HuH-7 (cell line): ENCODE measurements at regions not wholly inside any gene's neighbourhood (a gene's known extent, or its start where the extent isn't known, plus 50 kb on each side); places are given as distances from the start of the nearest gene placed in this dataset.
"Not testable (repeated sequence)": the region's sequence is repeated elsewhere in the genome, so short reads cannot be mapped to it uniquely, and the experiment has no call there.

ENCODE experiments used
- DNase-seq: peaks from one replicate; pipeline ENCODE4 v3.0.0; 2011; ENCODE audit warnings: low spot score

GRCh38 chr19:5290336-5291262 lies 50.0 kb downstream of the PTPRS start:
- no peak for DNase-seq

- no peak for DNase-seq
Measured at GRCh38 chr19:5289060-5289990, 51.3 kb downstream of the PTPRS start.

DNA sequence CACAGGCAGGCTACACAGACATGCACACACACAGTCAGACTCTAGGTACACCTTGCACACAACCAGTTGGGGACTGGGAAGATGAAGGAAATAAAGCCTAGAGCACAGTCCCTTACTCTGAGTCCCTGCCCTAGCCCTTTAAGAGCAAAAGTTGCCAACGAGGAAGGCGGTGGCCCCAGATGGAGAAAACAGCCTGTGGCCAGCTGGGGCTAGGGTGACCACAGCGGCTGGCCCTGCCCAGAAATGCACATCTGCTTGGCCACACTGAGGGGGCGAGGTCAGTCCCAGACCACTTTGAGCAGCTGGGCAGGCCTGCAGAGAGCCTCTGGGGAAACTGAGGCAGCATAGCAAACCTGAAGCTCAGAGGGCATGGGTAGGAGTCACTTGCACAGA lies 52.3 kb downstream of the PTPRS start:
- DNase-seq, result no peak

- no peak for DNase-seq
Measured at GRCh38 chr19:5287066-5287465, 53.5 kb downstream of the PTPRS start.

DNA sequence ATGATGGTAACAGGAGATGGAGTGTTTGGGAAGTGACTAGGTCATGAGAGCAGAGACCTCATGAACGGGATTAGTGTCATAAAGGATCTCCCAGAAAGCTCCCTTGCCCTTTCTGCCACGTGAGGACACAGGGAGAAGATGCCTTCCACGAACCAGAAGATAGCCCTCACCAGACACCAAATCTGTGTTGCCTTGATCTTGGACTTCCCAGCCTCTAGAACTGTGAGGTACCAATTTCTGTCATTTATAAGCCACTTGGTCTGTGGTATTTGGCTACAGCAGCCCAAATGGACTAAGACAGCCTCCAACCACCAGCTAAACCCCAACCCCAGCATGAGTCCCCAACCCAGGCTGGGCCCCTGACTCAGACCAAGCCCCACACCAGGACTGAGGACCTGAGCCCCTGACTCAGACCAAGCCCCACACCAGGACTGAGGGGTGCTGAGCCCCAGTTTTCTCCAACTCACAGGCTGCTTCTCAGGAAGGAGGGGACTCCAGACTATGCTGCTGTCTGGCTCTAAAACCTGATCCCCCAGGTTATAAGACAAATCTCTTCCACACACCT lies 54.1 kb downstream of the PTPRS start:
- DNase-seq, result no peak

GRCh38 chr19:5285955-5286354 lies 54.7 kb downstream of the PTPRS start:
- DNase-seq, result no peak

GRCh38 chr19:5285311-5285710 lies 55.3 kb downstream of the PTPRS start:
- no peak for DNase-seq

DNA sequence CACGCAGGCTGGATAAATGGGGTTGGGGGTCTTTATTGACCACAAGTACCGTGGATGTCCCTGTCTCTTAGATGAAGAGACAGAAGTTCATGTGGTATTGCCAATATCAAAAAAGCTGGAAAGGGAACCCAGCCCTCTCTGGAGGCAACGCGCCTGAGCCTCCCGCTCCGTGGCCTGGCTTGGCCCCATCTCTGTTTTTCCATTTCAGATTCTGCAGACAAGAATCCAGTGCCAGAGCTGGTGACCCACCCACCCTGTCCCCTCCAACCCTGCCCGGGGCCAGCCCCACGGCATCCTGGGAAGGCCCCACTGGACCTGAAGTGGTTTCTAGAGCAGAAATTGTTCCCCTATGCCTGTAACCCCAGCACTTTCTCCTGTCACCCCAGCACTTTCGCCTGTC lies 57.7 kb downstream of the PTPRS start:
- DNase-seq, result no peak

DNA sequence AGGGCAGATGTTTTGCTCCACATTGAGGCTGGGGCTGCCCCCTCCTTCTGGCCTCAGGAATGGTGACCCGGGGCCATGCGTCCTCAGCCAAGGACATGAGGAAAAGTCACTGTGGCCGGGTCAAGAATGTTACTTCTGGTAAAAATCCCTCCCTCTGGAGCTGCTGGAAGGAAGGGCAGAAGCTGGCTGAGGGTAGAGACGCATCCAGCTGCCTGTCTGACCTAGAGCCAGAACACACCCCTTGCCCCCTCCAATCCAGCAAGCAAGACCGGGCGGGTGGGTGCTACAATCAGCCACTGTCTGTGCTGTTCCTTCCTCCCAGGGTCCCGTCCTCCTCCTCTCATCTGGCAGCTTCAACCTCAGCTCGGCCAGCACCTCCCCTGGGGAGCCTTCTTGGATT lies 59.0 kb downstream of the PTPRS start:
- no peak for DNase-seq

- not testable (repeated sequence) for DNase-seq
Measured at GRCh38 chr19:5275668-5276067, 64.9 kb downstream of the PTPRS start.

GRCh38 chr19:5273782-5274181 lies 66.8 kb downstream of the PTPRS start:
- no peak for DNase-seq

GRCh38 chr19:5271145-5271544 lies 69.5 kb downstream of the PTPRS start:
- no peak for DNase-seq

- DNase-seq, result no peak
Measured at GRCh38 chr19:5269926-5270325, 70.7 kb downstream of the PTPRS start.

DNA sequence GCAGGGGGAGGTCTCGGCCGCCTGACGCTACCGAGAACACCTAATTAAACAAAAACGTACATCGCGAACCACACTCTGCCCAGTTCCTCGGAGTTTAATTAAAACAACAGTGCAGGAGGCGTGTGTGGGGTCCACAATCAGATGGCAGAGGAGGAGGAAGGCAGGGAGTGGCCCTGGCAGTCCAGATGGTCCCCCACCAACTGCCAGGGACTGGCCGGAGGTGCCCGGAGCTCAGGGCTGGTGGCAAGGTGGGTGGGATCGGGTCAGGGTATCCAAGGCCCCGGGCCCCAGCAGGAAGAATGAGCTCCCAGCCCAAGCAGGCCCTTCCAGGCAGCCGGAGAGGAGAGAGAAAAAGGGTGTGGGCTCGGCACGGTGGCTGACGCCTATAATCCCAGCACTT lies 71.3 kb downstream of the PTPRS start:
- no peak for DNase-seq

GRCh38 chr19:5268801-5269200 lies 71.8 kb downstream of the PTPRS start:
- DNase-seq, result no peak

- DNase-seq, result no peak
Measured at GRCh38 chr19:5265260-5265659, 75.4 kb downstream of the PTPRS start.

DNA sequence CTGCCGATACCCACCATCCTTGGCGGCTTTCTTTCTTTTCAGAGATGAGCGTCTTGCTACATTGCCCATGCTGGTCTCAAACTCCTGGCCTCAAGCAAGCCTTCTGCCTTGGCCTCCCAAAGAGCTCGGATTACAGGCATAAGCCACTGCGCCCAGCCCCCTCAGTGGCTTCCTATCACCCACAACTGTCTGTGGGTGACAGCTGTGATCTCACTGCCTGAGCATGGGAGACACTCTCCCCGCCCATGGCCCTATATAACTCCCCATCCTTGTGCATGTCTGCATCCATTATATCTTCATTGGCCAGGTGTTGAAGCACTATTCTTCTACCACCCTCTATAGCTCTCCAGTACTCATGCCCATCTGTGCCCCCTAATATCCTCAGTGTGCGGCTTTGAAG lies 76.2 kb downstream of the PTPRS start:
- no peak for DNase-seq

GRCh38 chr19:5263615-5264014 lies 77.0 kb downstream of the PTPRS start:
- DNase-seq, result no peak

DNA sequence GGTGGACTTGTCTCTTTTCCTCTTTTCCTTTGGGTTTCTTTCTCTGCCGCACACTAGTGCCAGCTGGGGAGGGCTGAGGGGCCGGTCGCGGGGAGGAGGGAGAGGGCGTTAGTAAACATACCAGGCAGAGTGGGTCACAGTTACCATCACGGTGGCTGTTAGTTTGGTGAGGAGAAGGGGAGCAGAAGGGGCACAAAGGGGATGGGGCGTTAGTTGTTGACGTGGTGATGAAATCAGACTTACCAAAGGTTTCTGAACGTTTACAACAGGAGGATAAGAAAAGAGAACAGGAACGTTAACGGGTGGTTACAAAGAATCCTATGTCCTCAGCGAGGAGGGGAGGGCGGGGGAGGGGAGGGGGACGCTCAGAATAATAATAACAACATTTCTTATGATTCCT lies 77.9 kb downstream of the PTPRS start:
- no peak for DNase-seq

DNA sequence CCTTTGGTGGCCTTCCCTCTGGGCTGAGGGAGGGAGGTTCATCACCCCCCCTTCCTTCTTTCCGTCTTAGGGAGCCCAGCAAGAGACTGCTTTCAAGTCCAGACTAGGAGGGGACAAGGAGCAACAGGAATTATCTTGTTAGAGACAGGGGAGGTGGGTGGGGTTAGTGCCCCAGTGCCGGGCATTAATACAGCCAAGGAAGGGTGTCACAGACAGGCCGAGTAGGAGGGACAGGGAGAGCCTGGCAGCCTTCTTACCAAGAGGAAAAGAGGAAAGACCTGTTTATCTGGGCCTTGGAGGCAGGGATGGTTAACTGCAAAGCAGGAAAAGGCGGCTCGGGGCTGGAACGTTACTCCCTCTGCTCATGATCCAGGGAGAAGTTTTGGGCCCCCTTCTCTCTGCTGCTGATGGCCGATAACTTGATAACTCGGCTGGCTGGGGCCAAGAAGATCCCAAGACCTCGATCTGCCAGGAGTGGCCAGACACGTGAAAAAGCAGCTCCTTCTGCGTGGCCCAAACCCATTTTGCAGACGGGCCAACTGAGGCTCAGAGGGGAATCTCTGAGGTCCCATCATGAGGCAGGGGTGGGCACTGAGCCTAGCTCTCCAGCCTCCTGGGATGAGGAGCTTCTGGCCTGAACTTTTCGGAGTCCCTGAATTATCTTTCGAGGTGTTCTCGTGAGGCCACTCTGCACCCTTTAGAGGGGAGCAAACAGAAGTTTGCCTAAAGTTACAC lies 79.3 kb downstream of the PTPRS start:
- no peak for DNase-seq

DNA sequence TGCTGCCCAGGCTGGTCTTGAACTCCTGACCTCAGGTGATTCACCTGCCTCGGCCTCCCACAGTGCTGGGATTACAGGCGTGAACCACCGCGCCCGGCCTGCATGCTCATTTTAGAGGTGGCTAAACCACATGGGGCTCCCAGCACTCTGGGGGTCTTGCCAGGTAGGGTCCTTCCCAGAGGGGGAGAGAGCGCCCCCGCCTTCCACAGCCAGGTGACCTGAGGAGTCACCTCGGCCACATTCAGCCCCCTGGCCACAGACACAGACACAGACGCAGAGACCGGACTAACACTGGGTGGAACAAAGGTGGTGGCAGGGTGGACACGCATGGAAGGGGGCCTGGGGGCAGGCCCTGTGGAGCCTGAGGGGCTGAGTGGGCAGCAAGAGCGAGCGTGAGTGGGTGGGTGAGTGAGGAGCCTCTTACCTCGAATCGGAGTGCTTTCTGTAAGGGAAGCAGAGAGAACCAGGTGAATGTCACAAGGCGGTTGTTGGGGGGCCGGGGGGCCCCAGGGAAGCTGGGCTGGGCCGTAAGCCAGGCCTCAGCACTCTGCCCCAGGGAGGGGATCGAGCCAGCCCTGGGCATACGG lies 80.1 kb downstream of the PTPRS start:
- no peak for DNase-seq

DNA sequence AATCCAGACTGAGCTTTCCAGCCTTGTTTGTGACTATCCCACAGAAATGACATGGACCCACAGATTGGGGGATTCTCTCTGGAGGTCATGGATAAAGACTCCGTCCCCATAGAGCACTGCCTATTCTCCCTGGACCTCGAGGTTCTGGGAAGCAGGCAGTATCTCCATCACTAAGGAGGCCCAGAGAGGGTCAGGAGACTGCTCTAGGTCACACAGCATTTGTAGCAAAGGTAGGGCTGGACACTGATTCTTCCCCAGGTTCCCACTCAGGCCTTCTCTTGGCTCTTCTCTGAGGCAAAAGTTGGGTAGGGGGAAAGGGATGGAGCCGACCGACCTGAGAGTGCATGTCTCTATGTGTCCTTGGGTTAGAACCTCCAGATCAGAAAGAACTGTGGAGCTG lies 80.9 kb downstream of the PTPRS start:
- DNase-seq, result no peak
